Frontal cortex (tissue), 3 donors: ENCODE measurements at regions not wholly inside any gene's neighbourhood (a gene's known extent, or its start where the extent isn't known, plus 50 kb on each side); places are given as distances from the start of the nearest gene placed in this dataset.
A peak's percentile ranks its signal among the peaks of the same experiment; 100 is the strongest.

Experiments used
- DNase-seq, 2 donors: peaks; one replicate each; pipeline ENCODE4 v3.0.0; 2012; ENCODE audit warnings: low spot score in 2 of 2
- FAIRE-seq: peaks from 2 replicates; lab custom pipeline; 2012; peaks lifted over from hg19 to GRCh38; lab: Jason Lieb, UNC
- donor health status: control.
- donor health status: control.
- donor health status: control.

DNA sequence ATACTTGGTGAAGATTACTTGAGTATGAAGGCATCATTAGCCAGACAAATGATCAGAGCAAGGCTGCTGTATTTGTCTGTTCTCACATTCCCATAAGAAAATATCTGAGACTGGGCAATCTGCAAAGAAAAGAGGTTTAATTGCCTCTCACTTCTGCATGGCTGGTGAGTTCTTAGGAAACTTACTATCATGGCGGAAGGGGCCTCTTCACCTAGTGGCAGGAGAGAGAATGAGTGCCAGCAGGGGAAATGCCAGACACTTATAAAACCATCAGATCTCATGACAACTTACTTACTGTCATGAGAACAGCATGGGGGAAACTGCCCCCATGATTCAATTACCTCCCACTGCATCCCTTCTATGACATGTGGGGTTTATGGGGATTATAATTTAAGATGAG lies 452.3 kb downstream of the GALR1 start:
- no peak for FAIRE-seq

DNA sequence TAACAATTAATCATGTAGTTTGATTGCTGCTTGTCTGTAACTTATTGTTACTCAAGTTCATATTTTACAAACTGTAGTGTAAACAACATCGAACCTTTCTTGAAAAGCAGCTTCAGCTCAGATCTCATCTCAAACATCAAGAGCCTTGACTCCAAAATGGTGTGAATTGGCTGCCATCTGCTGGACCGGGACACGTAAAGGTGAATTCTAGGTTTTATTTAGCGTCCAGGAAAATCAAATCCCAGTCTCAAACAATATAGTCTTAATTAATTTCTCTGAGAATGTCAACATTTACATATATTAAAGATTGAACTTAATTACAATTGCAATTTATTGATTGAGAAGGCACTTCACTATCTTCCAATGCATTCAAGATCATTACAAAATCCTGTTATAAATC lies 453.0 kb downstream of the GALR1 start:
- DNase-seq (peak in 1 of 2 donors; percentile 19), FAIRE-seq (no peak)

More for the DNA sequence above, 452.3 kb downstream of the GALR1 start:
- no peak for DNase-seq

DNA sequence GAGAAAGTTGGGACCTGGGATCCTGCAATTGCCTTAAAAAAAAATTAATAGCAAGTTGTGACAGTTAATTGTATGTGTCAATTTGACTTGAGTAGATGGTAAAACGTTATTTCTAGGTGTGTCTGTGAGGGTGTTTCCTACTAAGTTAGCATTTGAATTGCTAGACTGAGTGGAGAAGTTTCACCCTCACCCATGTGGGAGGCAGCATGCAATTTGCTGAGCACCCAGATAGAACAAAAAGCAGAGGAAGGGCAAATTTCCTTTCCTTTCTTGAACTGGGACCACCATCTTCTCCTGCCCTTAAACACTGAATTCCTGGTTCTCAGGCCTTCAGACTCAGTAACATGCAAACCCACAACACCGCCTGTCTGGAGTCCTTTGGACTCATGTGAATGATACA lies 455.7 kb downstream of the GALR1 start:
- DNase-seq, result no peak
- no peak for FAIRE-seq

DNA sequence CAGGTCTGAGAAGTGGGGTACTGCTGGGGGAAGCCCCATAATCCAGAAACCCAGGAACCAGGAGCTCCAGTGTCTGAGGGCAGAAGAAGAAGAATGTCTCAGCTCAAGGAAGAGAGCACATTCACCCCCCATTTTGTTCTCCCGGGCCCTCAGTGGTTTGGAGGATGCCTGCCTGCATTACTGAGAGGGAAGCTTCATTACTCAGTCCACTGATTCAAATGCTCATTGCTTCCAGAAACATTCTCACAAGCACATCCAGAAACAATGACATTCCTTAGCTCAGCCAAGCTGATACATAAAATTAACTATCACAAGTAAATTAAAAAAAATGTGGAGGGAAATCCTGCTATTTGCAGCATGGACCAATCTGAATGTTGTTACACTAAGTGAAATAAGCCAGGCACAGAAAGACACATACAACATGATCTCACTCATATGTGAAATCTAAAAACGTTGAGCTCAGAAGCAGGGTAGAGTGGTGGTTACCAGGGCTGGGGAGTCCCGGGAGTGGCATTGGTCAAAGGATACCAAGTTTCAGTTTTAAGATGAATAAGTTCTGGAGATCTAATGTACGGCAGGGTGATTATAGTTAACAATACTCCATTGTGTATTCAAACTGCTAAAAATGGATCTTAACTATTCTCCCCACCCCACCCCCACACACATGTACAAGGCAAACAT lies 459.3 kb downstream of the GALR1 start:
- DNase-seq, result no peak
- no peak for FAIRE-seq

DNA sequence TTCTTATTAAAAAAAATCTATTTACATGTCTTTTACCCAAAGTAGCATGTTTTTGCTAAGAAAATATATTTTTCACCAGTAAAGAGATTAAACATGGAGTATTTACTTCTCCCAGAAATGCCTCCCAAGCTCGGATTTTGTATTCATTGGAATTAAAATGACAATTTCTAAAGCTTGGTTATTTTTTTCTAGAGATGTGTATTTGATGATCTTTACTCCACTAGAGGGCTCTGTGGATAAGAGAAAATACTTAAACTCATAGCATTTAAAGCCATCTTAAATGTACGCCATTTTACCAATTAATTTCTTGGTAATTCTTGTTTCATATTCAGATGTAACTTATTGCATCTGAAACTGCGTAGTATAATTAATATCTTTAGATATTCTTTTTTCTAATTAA lies 461.4 kb downstream of the GALR1 start:
- DNase-seq (no peak), FAIRE-seq (peak; percentile 3)

DNA sequence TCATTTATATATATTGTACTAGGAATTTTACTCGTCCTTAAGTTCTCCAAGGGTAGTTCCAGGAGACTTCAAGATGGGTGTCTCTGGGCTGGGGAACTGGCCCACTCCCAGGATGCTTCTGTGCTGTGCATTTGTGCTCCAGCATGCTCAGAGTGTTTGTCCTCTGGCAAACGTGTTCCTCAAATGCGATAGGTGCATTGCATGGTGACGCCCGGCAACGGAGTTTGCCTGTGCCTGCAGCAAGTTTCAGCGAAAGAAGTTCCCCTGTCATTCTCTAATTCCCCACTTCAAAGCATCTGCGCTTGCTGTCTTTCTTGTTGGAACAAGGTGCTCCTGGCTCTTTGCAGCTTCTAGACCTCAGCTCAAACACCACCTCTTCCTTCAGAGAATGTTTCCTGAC lies 465.1 kb downstream of the GALR1 start:
- FAIRE-seq, result no peak
- no peak for DNase-seq

DNA sequence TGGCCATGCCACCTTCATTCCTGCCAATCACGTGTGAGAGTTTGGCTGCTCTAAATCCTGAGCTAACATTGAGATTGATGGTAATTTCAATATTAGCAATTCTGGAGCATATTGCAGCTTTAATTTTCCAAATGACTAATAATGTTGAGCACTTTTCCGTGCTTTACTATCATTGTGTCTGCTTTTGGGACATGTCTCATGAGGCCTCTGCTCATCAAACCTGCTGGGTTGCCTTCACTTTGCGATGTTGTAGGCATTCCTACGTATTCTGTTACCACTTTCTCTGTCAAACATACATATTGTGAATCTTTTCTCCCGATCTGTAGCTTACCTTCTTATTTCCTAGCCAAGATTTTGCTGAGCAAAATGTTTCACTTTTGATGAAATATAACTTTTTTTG lies 466.6 kb downstream of the GALR1 start:
- FAIRE-seq (no peak), DNase-seq (no peak)

DNA sequence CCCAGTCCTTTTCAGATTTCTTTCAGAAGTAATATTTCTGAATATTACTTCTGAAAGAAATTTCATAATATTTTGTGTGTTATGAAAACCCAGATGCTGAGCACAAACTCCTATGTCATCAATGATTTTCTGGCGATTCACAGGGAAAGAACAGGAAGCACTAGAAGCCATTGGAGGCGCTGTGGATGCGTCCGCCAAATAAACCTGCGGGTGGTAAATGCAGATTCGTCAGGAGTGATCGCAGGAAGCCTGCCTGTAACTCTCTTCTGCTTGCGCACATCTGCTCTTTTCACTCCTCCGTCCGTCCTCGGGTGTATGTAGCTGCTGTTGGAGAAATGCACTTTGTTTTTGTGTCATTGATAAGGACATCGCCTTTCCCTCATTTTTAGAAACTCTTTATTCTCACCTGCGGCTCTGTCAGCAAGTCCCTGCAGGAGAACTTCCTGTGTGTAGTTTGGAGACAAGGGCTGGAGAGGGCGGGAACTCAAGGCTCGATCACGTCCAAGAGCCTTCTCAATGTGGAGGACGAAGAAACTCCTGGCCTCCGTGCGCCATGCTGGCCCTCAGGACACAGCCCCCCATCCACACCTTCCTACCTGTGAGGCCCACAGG lies 483.8 kb downstream of the GALR1 start:
- no peak for DNase-seq
- FAIRE-seq, result no peak

DNA sequence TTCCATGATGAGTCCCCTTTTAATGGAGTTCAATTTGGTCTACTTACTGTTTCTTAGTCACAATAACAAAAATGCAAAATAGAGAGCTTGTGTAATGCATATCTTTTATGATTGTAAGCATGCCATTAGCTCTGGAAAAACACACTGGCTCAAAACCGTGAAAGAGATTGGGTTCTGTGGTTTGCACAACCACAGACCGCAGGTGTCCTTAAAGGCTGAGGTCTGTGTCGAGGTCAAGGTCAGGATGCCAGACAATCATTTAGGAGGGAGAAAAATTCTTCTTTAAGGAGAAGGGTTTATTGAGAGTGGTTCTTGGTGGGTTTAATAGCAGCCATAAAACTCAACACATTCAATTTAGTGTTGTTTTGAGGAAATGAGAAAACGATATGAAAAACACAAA lies 487.2 kb downstream of the GALR1 start:
- FAIRE-seq (no peak), DNase-seq (no peak)

DNA sequence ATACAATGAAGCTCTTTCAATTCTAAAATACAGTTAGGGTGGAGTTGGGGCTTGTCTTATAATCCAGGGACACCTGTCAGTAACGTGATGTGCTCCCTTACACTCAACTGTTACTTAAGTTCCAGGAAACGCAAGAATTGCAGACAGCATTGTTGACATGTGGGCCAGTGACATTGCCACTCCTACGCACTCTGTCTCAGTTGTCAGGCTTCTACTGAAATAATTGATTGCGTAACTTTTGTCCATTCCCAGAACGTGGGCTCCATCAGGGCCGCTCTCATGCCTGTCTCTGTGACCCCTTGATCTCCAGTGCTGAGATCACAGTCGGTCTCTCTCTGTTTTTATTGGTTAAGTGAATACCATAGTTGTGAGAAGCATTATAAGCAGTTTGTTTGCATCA lies 487.8 kb downstream of the GALR1 start:
- FAIRE-seq (no peak), DNase-seq (no peak)

DNA sequence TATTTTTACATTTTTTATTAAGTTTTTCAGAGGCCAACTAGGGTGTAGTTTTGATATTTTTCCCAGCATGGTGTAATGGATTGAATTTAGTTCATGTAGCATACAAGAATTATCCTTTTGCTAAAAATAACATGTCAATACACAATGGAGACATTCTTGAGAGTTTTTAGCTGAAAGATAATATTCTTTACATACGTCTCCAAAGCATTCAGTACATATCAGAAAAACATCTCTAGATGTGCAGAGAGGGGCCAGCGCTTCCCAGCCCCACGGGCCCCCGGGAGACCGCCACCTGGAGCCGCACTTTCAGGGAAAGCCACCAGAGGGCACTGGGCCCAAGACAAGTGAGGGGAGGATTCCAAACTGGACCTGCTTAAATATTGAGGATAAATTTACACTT lies 499.4 kb downstream of the GALR1 start:
- FAIRE-seq, result no peak
- no peak for DNase-seq

DNA sequence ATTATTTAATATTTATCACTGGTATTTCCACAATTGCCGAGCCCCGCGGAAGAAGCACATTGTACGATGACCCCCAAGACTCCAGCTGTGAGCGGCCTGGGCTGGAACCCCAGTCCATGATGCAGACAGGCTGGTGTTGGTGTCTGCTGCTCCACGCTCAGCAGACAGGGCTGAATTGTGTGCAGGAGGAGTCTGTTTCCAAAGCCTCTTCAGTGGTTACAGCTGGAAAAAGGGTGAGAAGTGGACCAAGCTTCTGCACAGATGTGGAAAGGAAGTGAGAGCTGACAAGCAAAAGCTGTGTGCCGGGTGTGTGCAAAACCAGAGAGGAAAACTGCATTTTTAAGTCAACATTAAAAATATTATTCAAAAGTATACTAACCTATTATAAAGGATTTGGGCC lies 500.4 kb downstream of the GALR1 start:
- no peak for FAIRE-seq

DNA sequence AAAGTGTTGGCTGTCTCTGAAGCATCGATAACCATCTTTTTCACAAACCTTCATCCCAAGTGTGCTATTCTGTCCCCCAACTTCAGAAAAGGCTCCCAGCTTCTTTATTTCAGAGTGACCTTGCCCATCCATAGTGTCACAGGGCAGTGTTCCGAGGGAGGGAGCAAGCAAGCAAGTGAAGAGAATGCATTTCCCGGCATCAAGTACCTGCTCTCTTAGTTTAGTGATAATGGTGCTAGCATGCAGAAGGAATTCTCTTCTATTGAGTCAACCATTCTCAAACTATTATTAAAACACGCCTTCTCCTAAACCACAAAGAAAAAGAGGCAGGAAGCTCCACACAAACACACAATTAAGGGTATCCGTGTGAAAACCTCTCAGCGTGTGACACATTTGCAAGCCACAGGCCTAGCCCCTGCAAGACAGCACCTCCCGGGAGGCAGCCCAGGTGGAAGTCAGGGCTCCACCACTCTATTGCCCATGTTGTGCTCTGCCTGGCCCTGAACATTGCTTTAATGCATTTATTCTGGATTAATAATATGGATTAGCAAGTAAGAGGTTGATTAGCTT lies 504.9 kb downstream of the GALR1 start:
- no peak for FAIRE-seq
- DNase-seq, result no peak

More for the DNA sequence above, 500.4 kb downstream of the GALR1 start:
- no peak for DNase-seq

DNA sequence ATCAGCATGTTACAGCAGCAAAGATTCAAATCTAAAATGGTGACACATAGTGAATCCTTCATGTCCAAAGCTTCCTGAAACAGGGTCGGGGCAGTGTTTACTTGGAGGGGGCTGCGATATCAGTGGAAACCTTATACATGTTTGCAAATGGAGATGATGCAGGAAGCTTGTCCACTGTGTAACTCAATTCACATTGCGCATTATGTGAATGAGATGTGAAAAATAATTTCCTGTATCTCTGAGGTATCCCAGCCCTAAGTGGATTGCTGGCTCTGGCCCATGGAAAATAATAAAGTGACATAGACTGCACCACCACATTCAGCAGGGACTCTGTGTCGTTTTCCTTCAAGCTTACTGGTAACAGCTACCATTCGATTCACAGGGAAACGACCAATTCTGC lies 505.5 kb downstream of the GALR1 start:
- DNase-seq, result no peak
- no peak for FAIRE-seq

DNA sequence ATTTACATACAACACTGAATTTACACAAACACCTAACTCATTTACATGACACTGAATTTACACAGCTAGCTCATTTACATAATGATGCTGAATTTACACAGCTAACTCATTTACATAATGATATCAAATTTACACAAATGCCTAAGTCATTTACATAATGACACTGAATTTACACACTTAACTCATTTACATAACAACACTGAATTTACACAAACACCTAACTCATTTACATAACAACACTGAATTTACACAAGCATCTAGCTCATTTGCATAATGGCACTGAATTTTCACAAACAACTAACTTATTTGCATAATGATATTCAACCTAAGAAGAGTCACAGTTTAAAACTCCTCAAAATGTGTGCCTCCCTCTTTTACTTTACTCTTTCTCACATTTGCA lies 511.7 kb downstream of the GALR1 start:
- DNase-seq (no peak), FAIRE-seq (no peak)

DNA sequence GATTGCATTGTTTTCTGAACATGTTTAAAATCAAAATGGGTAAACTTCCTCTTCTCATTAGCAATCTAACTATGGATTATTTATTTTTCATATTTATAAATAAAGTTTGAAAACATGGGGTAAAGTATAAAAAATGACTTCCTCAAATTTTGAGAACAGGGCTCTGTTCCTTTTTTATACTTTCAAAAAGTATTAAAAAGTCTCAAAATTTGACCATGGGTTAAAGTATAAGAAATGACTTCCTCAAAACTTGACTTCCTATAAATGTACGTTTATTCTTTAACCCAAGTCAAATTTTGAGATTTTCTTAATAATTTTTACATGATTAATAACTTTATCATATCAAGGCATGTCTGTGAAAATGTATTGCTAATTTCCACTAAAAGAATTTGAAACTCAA lies 512.4 kb downstream of the GALR1 start:
- FAIRE-seq, result peak; percentile 72
- no peak for DNase-seq

DNA sequence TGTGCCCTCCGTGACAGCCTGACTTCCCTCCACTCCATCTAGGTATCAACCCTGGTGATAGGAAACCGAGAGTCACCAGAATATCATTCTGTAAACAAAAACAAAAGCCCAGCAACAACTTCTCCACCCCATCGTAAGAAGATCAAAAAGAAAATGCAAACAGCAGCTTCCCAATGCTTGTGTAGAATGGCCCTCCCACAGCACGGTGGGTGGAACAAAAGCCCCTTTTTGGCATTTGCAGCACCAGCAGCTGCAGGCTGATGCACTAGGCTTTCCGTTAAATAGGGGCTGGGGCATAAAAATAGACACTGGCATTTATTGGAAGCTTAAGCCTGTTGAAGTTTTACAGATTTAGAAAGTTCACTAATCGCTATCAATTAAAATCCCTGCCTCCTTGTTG lies 513.0 kb downstream of the GALR1 start:
- FAIRE-seq, result no peak
- DNase-seq, result no peak

DNA sequence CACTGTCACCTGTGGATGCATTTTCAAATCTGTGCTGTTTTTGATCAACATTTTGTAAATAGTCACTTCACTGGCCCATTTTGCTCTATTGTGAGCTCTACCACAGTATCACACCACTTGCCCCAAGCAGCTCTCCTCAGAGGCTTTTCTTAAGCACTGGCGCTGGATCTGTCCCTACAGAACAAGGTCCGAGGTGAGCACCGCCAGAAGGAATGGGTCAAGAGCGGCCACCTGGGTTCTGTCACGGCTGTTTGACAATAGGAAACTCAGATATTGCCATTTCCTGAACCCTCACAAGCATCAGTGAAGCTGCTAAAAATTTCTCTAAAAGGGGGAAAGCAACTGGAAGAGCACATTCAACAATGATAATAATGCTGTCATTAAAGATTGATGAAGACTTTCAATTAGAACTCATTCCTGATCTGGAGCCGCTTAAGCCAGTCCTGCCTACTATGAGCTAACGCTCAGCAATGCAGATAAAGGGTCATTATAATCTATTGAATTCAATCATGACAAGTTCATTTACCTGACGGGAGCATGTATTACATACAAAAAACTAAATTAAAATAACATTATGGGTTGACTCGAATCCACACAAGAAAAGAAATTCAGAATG lies 514.0 kb downstream of the GALR1 start:
- DNase-seq, result no peak
- FAIRE-seq, result no peak

DNA sequence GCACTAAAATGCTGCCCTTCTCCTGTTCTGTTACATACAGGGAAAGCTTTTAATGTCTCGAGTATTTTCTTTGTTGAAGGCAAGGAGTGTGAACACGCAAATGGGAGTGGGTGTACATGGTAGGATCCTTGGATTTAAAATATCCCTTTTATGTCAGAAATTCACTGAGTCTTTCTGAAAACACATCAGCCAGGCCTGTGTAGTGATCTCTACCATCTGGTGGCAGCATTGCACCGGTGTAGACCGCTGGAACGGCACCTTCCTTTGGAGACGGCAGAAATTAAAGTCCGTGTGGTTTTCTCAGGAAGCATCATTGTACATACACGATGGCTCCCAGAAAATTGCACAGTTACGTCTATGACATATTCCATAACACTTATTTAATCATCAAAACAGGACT lies 515.8 kb downstream of the GALR1 start:
- peak in 1 of 2 donors; percentile 30 for DNase-seq
- FAIRE-seq, result no peak

DNA sequence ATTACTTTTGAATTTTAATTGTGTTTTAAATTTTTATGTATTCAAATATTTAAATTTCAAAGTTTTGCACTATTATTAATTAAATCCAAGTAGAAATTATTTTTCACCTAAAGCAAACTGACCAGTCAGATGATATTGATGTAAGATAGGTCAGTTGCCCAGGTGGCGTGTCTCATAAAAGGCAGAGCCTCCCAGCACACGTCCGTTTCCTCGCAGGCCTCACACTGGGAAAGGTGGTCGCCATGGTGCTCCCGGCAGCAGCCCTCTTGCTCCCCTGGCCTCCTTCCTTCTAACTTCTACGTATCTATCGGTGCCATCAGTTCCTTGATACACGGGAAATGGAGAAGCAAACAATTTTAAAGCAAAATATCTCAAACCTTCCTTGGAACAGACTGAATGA lies 516.8 kb downstream of the GALR1 start:
- no peak for DNase-seq
- no peak for FAIRE-seq

DNA sequence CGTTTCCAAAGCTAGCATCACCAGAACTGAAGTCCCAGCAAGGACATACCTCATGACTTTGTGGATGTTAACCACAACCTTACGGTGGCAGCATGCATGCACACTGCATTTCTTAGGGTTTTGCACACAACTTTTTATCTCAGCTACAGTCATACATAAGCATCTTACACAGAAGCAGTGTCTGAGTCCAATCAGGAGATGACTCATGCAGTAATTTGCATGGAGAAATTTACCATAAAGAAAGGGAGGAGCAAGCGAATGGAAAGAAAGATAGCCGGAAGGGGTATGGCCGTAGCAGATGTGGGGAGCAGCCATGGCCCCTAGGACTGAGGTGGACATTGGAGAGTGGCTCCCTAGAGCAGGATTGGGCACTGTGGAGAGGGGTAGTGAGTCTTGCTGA lies 522.5 kb downstream of the GALR1 start:
- peak in 1 of 2 donors; percentile 8 for DNase-seq
- no peak for FAIRE-seq
